ENCODE measurements at regions not wholly inside any gene's neighbourhood (a gene's known extent, or its start where the extent isn't known, plus 50 kb on each side); places are given as distances from the start of the nearest gene placed in this dataset.

DNA sequence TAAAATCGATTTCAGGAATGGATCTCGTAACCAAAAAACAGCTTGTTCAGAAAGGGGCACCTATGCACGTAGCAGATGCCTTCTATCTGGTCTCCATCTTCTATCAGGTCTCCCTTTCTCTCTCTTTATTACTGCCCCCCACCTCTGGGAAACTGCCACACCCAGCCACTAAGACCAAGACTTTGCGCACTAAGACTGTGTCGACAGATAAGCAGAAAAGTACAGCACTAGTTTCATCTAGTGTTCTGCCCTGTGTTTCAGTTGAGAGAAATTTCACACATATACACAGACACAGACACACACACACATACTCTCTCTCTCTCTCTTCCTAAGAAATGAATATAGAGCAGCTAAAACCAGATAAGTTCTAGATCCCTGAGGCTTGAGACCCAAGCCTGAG lies 210.1 kb upstream of the MAP3K1 start:
- TF ChIP-seq, protein P1, sequence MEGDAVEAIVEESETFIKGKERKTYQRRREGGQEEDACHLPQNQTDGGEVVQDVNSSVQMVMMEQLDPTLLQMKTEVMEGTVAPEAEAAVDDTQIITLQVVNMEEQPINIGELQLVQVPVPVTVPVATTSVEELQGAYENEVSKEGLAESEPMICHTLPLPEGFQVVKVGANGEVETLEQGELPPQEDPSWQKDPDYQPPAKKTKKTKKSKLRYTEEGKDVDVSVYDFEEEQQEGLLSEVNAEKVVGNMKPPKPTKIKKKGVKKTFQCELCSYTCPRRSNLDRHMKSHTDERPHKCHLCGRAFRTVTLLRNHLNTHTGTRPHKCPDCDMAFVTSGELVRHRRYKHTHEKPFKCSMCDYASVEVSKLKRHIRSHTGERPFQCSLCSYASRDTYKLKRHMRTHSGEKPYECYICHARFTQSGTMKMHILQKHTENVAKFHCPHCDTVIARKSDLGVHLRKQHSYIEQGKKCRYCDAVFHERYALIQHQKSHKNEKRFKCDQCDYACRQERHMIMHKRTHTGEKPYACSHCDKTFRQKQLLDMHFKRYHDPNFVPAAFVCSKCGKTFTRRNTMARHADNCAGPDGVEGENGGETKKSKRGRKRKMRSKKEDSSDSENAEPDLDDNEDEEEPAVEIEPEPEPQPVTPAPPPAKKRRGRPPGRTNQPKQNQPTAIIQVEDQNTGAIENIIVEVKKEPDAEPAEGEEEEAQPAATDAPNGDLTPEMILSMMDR (conservative IDR thresholded peaks at IDR 0.05; ENCODE audit: low read depth, low read length) = no peak
- TF ChIP-seq EZH2 (IDR thresholded peaks at IDR 0.05; ENCODE audit: borderline replicate concordance, low read depth, low read length, poor library complexity, severe bottlenecking) = no peak
